HG03139 (cell line): ENCODE measurements at regions not wholly inside any gene's neighbourhood (a gene's known extent, or its start where the extent isn't known, plus 50 kb on each side); places are given as distances from the start of the nearest gene placed in this dataset.

Experiments
- ATAC-seq: cut with Tn5 transposase; IDR thresholded peaks from one replicate; pipeline ENCODE4 v1.9.1; 2021; ENCODE audit not compliant: unreplicated experiment

DNA sequence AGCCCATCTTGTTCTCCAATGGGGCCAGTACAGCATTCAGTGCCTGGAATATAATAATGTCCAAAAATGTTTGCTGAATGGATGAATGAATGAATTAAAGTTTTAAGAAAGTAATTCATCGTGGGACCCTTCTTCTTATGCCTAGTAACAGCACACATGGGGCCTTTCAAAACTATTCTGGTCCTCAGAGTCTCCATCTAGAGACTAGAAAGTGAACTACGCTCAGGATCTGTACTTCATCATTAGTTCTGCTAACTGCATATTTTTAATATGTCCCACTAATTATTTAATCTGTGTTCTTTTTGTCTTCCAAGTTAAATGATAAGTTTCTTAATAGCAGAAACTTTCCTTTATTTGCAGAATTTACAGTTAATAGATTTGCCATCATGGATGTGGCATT lies 172.5 kb downstream of the SMAD2 start:
- ATAC-seq, result no peak

DNA sequence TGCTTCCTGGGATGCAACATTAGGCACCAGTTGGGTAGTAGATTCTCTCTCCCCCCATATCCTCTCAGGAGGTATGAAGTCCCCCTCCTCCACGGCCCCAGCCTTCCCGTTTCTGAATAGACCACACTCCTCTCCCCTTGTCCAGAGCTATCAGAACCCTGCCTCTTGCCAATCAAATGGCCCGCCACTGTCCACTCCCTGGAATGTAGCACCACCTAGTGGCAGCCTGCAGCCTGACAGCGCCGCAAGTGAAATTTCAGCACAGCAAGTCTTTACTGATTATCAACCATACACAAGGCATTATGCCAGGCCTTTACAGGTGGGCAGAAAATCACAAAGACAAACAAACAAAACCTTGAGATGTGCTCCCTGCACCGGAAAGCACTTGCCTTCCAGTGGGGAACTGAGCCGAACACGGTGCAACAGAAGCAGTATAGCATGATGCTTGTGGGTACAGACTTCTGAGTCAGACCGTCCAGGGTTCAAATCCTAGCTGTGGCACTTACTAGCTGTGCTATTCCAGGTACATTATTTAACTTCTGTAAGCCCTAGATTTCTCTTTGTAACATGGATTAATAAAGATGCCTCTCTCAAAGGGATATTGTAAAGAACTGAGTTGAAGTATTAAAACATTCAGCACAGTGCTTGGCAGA lies 174.0 kb downstream of the SMAD2 start:
- ATAC-seq, result no peak

DNA sequence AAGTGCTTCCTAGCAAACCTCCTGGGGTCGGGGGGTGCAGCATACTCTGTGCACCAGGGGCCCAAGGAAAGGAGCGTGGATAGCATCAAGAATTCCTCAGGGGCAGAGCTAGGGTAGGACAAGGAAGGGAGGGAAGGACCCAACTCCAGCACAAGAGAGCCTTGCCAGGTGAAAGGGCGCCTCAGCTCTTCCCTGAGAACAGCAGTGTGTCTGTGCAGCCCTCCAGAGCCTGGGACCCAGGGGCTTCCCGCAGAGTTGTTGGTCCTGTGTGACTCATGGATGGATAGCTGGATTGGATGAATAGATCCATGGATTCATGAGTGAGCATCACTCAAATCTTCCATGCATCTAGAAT lies 175.4 kb downstream of the SMAD2 start:
- ATAC-seq, result no peak

DNA sequence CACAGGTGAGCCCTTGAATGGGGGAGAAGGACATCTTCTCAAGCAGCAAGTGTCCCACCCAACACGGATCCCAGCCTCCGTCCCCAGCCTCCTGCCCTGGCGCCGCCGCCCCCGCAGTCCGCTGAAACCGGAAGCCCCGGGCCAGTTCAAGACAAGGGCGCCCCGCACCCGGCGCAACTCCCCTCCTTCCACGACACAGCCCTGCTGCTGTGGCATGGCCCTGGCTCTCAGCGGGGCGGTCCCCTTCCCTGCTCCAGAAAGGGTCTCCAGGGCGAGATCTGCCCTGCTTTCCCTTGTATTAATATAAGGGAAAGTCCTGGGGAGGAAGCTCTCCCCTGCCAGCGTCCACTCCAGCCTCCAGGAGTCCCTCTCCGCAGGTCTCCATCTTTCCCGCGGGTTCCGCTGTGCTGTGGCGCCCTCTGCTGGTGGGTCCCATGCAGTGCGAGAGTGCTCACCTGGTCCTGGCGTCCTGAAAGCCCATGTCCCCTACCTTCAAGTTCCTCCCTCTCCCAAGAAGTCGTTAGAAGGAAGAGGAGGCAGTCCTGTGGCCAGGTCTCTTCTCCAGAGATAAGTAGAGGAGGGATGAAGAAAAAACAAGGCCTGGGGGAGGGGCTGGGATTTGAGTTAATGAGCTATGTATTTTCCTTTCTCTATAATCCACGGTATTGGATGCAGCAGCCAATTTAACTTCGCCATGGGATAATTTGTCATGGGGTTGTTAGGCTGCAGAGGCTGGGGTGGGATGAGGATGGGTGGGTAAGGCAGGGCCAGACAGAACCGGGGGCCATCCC lies 176.0 kb downstream of the SMAD2 start:
- ATAC-seq, result no peak

DNA sequence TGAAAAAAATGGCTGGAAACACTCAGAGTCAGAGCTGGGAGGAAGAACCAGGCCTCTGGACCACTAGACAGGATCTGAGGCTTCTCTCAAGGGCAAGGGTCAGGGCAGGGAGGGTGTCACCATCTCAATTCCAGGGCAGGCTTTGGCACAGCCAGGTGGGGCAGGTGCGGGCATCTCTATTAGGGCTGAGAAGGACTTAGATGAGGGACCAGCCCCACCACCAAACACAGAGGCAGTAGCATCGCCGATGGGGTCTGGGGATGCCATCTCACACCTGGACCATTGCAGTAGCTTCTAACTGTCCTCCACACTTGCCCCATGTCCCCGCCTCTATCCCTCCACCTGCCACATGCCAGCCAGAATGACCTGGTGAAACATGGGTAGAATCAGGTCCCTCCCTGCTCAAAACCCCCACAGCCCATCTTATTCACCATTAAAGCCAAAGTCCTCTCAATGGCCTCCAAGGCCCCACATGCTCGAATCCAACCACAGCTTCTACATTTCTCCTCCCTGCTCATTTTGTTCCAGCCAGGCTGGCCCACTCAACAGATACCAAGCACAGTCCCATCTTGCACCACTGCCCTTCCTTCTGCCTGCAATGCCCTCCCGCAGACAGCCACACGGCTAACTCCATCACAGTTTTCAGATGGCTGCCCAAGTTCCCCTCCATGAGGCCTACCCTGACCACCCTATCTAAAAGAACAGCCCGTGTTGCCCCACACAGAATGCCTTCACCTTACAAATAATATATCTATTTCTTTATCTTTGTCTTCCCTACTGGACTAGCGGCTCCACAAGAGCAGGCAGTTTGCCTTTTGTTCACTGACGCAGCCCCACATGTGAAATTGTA lies 177.4 kb downstream of the SMAD2 start:
- no peak for ATAC-seq

DNA sequence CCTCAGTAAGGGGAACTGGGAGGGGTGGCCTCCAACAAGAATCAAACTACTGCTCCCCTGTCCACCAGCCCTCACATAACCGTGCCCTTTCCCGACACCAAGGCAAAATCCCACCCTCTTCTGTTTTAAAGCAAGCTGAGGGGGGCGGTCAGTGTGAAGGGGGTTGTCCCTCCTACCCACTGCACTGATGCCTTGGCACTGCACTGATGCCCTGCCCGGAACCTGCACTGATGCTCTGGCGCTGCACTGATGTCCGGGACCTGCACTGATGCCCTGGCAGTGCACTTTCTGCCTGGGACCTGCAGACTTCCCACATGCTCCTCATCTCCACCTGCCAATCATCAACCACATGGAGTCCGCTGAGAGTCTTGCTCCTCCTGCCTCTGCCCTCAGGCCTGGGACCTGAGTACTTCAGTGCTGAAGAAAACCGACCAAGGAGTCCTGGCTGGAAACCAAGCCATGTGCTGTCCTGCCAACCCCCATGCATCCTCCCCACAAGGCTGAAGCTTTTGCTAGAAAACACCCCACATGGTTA lies 179.5 kb downstream of the SMAD2 start:
- ATAC-seq, result no peak

DNA sequence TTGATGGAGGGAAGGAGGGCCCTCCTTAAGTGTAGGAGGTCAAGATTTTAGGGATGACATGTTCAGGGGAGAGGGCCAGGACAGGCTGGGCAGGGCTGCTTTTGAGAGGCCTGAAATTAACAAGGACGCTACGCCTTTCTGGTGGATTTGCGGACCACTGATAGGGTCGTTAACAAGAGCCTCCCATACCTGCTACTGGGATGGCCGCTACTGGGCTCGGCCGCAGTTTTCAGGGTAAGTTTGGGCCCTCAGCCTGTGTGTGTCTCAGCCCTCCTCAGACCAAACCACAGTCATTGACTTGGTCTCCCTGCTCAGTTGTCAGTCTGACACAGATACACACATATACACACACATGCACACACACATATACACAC lies 180.9 kb downstream of the SMAD2 start:
- no peak for ATAC-seq

DNA sequence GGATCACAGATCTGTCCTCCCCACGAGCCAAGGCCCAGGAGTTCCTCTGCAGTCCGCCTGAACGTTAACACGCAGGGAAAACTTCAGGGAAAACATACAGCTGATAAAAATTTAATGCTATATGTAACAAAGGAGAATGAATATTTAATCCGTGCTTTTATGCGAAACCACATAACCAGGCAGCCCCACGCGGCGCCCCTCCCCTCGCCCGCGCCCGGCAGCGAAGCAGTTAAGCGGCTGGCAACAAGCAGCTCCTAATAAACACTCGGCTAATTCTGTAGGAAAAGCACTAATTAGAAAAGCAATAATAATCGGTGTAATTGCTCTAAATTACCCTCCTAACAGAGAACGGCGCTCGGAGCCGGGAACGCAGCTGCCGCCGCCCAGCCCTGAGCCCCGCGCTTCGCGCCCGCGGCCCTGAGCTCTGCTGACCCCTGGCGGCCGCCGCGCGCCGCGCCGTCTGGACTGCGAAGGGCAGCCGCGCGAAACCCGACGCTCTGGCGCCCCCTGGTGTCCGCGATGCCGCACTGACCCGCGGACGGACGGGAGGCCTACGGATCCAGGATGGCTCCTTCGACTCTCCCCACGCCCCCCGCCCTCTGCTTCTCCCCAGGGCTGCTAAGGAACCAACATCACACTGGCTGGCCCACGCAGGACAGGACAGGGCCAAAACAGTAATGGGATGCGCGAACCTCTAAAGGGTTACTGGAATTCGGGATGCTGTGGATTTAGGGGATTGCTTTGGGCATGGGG lies 181.4 kb downstream of the SMAD2 start:
- peak; percentile 89 for ATAC-seq

DNA sequence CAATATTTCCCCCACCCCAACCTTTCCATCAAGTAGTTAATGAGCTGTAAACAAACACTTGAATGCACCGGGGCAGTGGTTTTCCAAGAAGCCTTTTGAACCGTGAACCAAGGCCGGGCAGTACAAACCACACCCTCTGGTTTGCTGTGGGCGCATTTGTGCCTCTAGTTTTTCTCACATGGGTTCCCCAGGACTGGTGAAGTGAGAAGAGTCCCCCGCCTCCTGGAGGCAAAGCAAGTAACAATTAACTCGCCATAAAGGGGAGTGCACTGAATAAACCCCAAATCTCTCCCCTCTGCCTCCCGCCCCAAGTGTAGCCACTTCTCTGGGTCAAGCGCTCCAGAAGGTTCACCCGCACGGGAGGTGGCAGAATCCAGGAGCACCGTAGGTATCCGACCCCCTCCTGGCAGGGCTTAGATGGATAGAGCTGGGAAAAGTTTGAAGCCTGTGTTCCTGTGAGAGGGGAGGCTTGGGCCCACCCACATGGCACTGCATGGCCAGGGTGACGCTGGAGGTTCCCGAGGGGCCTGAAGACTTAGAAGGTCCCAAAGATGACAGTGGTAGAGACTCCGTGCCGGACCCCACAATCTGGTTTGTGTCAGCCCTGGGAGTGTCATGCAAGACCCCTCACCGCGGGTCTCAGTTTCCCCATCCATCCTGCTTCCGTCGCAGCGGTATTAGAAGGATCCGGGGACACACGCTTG lies 182.2 kb downstream of the SMAD2 start:
- no peak for ATAC-seq

DNA sequence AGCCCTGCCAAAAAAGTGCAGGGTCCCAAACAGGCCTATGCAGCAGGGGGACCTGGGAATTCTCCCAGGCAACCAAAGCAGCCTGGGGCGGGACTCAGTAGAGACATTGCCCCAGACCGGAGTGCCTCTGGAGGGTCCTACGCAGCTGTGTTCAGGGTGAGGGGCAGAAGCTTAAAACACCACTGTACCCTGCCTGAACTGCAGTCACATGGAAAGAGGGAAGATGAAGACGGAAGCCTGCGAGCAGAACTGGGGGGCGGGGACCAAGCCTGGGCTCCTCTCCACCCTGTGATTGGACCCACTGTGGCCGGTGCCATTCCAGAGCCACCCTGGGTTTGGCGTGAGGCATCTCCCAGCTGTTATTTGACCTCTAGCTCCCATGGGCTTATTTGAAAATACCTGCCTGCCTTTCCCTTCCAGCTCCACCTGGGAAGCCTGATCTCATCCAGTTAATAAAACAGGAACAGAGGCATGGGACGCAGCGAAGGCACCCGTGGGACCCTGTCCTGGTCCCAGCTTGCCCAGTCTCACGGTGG lies 183.1 kb downstream of the SMAD2 start:
- no peak for ATAC-seq

DNA sequence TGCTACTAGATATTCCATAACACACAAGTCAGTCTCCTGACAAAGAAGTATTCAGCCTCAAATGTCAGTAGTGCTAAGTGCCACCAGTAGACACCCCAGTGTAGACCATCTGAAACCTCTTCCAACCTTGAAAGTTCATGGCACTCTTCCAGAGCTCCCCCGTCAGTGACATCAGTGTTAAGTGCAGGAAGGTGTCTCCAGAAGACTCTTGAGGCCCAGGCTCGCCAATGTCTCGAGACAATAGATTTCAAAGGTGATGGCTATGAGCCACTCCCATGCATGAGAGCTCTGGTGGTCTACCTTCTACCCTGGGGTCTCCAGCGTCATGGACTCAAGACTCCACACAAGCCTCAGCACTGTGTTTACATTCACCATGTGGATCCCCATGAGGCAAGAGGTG lies 183.8 kb downstream of the SMAD2 start:
- ATAC-seq, result no peak

DNA sequence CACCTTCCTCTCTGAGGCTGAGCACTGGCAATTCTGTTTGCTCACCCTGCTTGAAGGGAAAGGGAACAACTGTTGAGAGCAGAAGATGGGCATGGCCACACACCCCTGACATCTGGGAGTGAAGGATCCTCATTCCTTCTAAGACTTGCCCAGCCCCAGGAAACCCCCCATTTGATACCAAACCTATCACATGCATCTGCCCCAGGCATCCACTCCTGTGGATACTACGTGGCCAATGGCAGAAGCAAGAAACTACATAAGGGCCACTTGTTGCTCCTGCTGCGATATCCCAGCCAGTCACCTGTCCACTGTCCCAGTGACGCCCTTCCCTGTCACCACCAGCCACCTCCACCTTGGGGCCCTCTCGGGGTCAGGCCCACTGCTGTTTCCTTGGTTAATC lies 185.2 kb downstream of the SMAD2 start:
- ATAC-seq, result no peak

DNA sequence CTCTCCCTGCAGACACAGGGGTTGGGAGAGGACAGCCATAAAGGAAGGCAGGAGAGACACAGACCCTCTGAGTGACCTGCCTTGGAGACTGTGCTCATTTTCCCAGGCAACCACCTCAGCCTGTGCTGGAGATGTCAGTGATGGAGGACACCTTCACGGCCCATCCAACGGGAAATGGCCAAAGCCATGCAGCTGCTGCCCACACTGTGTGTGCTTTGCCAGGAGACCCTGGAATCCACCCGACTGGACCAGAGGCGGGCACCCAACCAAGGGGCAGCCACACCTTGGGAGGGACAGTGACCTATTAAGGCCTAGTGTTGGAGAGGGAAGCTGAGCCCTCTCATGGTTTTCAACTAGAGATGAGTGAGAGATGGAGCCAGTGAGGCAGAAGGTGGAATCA lies 192.5 kb downstream of the SMAD2 start:
- no peak for ATAC-seq

DNA sequence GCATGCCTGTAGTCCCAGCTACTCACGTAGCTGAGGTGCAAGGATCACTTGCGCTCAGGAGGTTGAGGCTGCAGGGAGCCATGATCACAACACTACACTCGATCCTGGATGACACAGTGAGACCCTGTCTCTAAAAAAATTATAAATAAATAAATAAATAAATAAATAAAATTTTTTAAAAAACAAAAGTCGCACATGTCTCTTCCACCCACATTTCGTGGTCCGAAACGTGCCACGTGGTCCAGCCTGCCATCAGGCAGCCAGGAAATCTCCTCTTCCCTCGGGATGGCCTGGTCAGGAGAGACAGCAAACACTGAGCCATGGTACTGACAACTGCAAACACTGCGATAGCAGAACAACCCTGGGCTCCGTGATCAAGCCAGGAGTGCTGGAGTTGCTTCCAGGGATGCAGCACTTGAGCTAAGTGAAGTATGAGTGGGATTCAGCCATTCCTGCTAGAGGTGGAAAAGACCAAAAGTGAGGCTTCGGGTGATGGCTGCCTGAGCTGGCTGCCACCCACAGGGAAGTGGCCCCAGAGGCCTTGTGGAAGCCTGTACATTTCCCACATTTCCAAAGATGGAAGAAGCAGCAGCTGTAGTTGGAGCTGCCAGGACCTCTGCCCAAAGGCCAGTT lies 193.1 kb downstream of the SMAD2 start:
- ATAC-seq, result no peak

DNA sequence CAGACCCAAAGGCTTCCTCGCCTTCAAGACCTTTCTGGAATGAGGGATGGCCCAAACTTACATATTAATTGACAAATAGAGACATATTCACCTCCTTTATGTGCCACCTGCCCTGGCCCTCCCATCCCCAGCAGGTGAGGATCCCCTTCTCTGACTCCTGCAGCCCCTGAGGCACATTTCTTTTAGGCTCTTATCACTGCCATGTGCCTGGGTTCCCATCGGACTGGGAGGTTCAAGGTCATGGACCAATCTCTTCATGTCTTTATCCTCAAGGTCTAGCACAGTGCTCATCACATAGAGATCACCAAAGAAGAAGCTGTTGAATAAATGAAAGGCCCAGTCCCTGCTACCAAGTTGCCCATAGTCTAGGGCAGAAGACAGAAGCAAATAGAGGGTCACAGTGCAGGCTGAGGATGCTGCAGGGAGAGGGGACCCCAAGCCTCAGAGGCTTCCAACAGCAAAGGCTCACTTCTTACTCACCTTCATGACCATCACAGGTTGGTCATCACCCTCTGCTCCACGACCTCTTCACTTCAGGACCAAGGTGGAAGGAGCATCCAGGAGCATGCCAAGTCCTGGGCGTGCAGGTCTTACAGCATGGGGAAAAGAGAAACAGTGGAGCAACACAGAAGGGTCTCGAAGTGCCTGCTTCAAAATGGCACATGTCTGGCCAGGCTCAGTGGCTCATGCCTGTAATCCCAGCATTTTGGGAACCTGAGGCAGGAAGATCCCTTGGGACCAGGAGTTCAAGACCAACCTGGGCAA lies 193.9 kb downstream of the SMAD2 start:
- no peak for ATAC-seq

DNA sequence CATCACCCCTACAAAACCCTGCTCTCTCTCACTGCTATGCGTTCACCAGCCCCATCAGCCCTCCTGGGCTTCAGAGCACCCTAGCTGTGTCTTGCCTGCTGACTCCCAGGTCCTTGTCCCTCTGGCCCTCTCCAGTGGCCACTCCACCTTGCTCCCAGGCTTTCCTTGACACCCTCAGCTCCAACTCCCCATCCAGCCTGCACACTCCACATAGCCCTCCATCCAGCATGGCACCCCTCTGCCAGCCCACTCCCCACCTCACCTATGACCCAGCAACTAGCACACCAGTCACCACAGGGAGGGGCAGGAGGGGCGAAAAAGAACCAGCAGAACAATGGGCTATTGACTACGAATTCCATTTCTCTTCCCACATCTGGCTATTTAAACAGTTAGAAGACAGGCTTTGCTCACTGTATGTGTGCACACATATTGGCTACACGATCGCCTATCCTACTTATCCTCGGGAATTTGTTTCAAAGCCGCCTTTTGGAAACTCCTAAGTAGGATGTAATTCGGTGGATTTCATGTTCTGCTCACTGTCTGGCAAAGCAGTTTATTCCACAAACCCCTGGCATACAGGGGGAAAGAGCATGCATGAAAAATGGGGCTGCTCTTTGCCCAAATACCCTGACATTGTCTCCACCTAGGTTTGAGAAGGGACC lies 195.3 kb downstream of the SMAD2 start:
- no peak for ATAC-seq

DNA sequence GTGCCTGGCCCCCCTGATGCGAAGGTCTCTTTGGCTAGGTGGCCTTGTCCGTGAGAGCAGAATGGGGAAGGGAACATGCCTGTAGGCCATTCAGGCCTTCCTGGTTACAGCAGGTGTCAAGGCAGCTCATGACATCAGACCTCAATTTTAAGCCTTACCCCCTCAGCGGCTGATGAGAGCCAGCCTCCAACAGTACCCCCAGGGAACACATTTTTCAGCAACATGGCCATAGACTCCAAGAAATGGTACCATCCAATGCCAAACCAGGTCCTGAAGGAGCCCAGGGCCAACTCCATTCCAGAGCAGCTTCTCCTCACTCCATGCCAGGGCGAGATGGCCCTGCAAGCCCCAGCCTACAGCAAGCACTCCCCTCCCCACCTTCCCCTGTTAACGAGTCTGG lies 199.2 kb downstream of the SMAD2 start:
- ATAC-seq, result no peak

DNA sequence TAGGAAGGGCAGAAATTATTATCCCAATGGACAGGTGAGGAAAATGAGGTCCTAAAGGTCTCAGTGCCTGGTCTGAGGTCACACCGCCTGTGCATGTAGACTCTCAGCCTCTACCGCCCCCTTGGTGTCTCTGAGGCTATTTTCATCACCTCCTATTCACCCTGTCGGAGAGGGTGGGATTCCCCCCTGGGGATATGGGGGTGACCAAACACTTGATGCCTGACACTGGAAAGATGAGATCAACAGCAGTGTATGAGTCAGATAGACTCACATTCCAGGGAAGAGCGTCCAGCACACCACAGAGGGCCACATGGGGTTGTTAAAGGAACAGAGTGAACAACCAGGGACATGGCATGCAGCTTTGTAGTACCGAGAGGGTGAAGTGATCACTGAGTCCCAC lies 199.7 kb downstream of the SMAD2 start:
- ATAC-seq, result no peak
